GM12878 (cell line): ENCODE measurements at regions not wholly inside any gene's neighbourhood (a gene's known extent, or its start where the extent isn't known, plus 50 kb on each side); places are given as distances from the start of the nearest gene placed in this dataset.

Experiments used
- CEBPB ChIP-seq, 2 experiments: fragments of 150-350 bp in 1 of 2; IDR thresholded peaks; 2 replicates each; pipeline ENCODE4 v1.6.1; 2012 to 2014; ENCODE audit warnings: low read depth in 2 of 2, low read length in 2 of 2, borderline replicate concordance in 1 of 2, inconsistent platforms in 1 of 2
- CHD2 ChIP-seq: IDR thresholded peaks from 2 replicates; pipeline ENCODE4 v1.6.1; 2011; ENCODE audit warnings: low read depth, low read length, improper control_type of control experiment, borderline replicate concordance
- CTCF ChIP-seq, 3 experiments: IDR thresholded peaks in 2 of 3; conservative IDR thresholded peaks in 1 of 3; 2 replicates each; pipeline ENCODE4 v1.5.1; 2011; ENCODE audit warnings: low read depth in 3 of 3, low read length in 3 of 3, mild to moderate bottlenecking in 3 of 3, control low read depth in 2 of 3, moderate library complexity in 2 of 3, inconsistent platforms in 1 of 3, mixed read lengths in 1 of 3; ENCODE audit not compliant: control insufficient read depth in 2 of 3, insufficient read depth in 1 of 3; ENCODE audit errors: extremely low read depth in 1 of 3
- E2F4 ChIP-seq: IDR thresholded peaks from 2 replicates; pipeline ENCODE4 v1.6.1; 2012; ENCODE audit warnings: low read depth, low read length, improper control_type of control experiment
- HDAC6 ChIP-seq: fragments of 200-600 bp; sonication (generic); IDR thresholded peaks from one replicate; pipeline ENCODE4 v1.8.0; 2017; ENCODE audit warnings: antibody characterized with exemption; ENCODE audit not compliant: unreplicated experiment
- POLR2AphosphoS5 ChIP-seq: IDR thresholded peaks from 2 replicates; pipeline ENCODE4 v1.6.1; 2011; ENCODE audit warnings: mild to moderate bottlenecking, low read length, inconsistent platforms
- TF ChIP-seq, protein P1 (sequence below): IDR thresholded peaks from 2 replicates; pipeline ENCODE4 v1.6.1; 2012; ENCODE audit warnings: mild to moderate bottlenecking, low read depth, low read length

GRCh38 chr5:119919279-119919678 is 289.9 kb downstream of the FAM170A start:
- TF ChIP-seq CHD2 (no peak), POLR2AphosphoS5 (no peak), HDAC6 (no peak), CTCF (IDR thresholded peaks at IDR 0.05 in 2 of 3, conservative IDR thresholded peaks at IDR 0.05 in 1 of 3; ENCODE audit: control insufficient read depth in 2 of 3, extremely low read depth in 1 of 3, insufficient read depth in 1 of 3, low read depth in 3 of 3, low read length in 3 of 3) (no peak), E2F4 (no peak), CEBPB (IDR thresholded peaks at IDR 0.05; ENCODE audit: borderline replicate concordance in 1 of 2, low read depth in 2 of 2, low read length in 2 of 2) (no peak)
- TF ChIP-seq, protein P1, sequence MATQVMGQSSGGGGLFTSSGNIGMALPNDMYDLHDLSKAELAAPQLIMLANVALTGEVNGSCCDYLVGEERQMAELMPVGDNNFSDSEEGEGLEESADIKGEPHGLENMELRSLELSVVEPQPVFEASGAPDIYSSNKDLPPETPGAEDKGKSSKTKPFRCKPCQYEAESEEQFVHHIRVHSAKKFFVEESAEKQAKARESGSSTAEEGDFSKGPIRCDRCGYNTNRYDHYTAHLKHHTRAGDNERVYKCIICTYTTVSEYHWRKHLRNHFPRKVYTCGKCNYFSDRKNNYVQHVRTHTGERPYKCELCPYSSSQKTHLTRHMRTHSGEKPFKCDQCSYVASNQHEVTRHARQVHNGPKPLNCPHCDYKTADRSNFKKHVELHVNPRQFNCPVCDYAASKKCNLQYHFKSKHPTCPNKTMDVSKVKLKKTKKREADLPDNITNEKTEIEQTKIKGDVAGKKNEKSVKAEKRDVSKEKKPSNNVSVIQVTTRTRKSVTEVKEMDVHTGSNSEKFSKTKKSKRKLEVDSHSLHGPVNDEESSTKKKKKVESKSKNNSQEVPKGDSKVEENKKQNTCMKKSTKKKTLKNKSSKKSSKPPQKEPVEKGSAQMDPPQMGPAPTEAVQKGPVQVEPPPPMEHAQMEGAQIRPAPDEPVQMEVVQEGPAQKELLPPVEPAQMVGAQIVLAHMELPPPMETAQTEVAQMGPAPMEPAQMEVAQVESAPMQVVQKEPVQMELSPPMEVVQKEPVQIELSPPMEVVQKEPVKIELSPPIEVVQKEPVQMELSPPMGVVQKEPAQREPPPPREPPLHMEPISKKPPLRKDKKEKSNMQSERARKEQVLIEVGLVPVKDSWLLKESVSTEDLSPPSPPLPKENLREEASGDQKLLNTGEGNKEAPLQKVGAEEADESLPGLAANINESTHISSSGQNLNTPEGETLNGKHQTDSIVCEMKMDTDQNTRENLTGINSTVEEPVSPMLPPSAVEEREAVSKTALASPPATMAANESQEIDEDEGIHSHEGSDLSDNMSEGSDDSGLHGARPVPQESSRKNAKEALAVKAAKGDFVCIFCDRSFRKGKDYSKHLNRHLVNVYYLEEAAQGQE: no peak
